ENCODE measurements at regions not wholly inside any gene's neighbourhood (a gene's known extent, or its start where the extent isn't known, plus 50 kb on each side); places are given as distances from the start of the nearest gene placed in this dataset.
"Not testable (repeated sequence)": the region's sequence is repeated elsewhere in the genome, so short reads cannot be mapped to it uniquely, and the experiment has no call there.

- no peak overlapping the region for H3K4me3 ChIP-seq (ENCODE audit: low read depth, low read length)
- TF ChIP-seq CTCF (IDR thresholded peaks at IDR 0.05; ENCODE audit: insufficient read depth, low read depth, low read length) = no peak
- no peak for DNase-seq (ENCODE audit: low read depth)
Observed at GRCh38 chr17:16866436-16866835, 105.5 kb downstream of the TNFRSF13B start.

- not testable (repeated sequence) for DNase-seq (ENCODE audit: low read depth); H3K4me3 ChIP-seq (ENCODE audit: low read depth, low read length)
Observed at GRCh38 chr17:16865704-16866103, 106.2 kb downstream of the TNFRSF13B start.

- H3K4me3 ChIP-seq (ENCODE audit: low read depth, low read length); DNase-seq (ENCODE audit: low read depth): not testable (repeated sequence)
Observed at GRCh38 chr17:16865077-16865613, 106.8 kb downstream of the TNFRSF13B start.

- not testable (repeated sequence) for DNase-seq (ENCODE audit: low read depth)
Observed at GRCh38 chr17:16864462-16865076, 107.3 kb downstream of the TNFRSF13B start.

GRCh38 chr17:16861152-16861551, 110.8 kb downstream of the TNFRSF13B start:
- not testable (repeated sequence) for DNase-seq (ENCODE audit: low read depth); H3K4me3 ChIP-seq (ENCODE audit: low read depth, low read length)

More at GRCh38 chr17:16864462-16865076, 107.3 kb downstream of the TNFRSF13B start:
- not testable (repeated sequence) for H3K4me3 ChIP-seq (ENCODE audit: low read depth, low read length)

- H3K4me3 ChIP-seq (ENCODE audit: low read depth, low read length); DNase-seq (ENCODE audit: low read depth): not testable (repeated sequence)
Observed at GRCh38 chr17:16860467-16860866, 111.5 kb downstream of the TNFRSF13B start.

- H3K4me3 ChIP-seq (ENCODE audit: low read depth, low read length); DNase-seq (ENCODE audit: low read depth): not testable (repeated sequence)
Observed at GRCh38 chr17:16859515-16859914, 112.4 kb downstream of the TNFRSF13B start.

GRCh38 chr17:16857746-16858145, 114.2 kb downstream of the TNFRSF13B start:
- not testable (repeated sequence) for H3K4me3 ChIP-seq (ENCODE audit: low read depth, low read length); DNase-seq (ENCODE audit: low read depth)

- H3K4me3 ChIP-seq (ENCODE audit: low read depth, low read length); DNase-seq (ENCODE audit: low read depth): not testable (repeated sequence)
Observed at GRCh38 chr17:16856846-16857245, 115.1 kb downstream of the TNFRSF13B start.

- DNase-seq (ENCODE audit: low read depth); H3K4me3 ChIP-seq (ENCODE audit: low read depth, low read length): not testable (repeated sequence)
Observed at GRCh38 chr17:16856171-16856570, 115.7 kb downstream of the TNFRSF13B start.

GRCh38 chr17:16854636-16855035, 117.3 kb downstream of the TNFRSF13B start:
- not testable (repeated sequence) for DNase-seq (ENCODE audit: low read depth)

GRCh38 chr17:16853661-16854320, 118.1 kb downstream of the TNFRSF13B start:
- no peak for DNase-seq (ENCODE audit: low read depth)
- no peak for TF ChIP-seq CTCF (IDR thresholded peaks at IDR 0.05; ENCODE audit: insufficient read depth, low read depth, low read length)
- no peak overlapping the region for H3K4me3 ChIP-seq (ENCODE audit: low read depth, low read length)

More at GRCh38 chr17:16854636-16855035, 117.3 kb downstream of the TNFRSF13B start:
- H3K4me3 ChIP-seq (ENCODE audit: low read depth, low read length) = not testable (repeated sequence)

- not testable (repeated sequence) for DNase-seq (ENCODE audit: low read depth); H3K4me3 ChIP-seq (ENCODE audit: low read depth, low read length)
Observed at GRCh38 chr17:16849861-16850260, 122.1 kb downstream of the TNFRSF13B start.

- H3K4me3 ChIP-seq (ENCODE audit: low read depth, low read length); DNase-seq (ENCODE audit: low read depth): not testable (repeated sequence)
Observed at GRCh38 chr17:16848997-16849396, 122.9 kb downstream of the TNFRSF13B start.

GRCh38 chr17:16845098-16845497, 126.8 kb downstream of the TNFRSF13B start:
- not testable (repeated sequence) for H3K4me3 ChIP-seq (ENCODE audit: low read depth, low read length); DNase-seq (ENCODE audit: low read depth)

- not testable (repeated sequence) for DNase-seq (ENCODE audit: low read depth); H3K4me3 ChIP-seq (ENCODE audit: low read depth, low read length)
Observed at GRCh38 chr17:16844669-16845068, 127.2 kb downstream of the TNFRSF13B start.

- not testable (repeated sequence) for DNase-seq (ENCODE audit: low read depth); H3K4me3 ChIP-seq (ENCODE audit: low read depth, low read length)
Observed at GRCh38 chr17:16843511-16843910, 128.4 kb downstream of the TNFRSF13B start.
